ENCODE measurements at regions not wholly inside any gene's neighbourhood (a gene's known extent, or its start where the extent isn't known, plus 50 kb on each side); places are given as distances from the start of the nearest gene placed in this dataset.

GRCh38 chr6:1247056-1247455 is 64.8 kb upstream of the FOXQ1 start:
- no peaks in the 10 kb centered on the region for H3K9me3 Mint-ChIP-seq (ENCODE audit: low read depth, unreplicated experiment)
- no TSS peak for BruUV-seq (replicated peaks)
- intact Hi-C loops (cut with micrococcal nuclease; ENCODE audit: unreplicated experiment), result no loop called here
- DNase-seq, result no peak
- H3K36me3 Mint-ChIP-seq (ENCODE audit: insufficient read depth, unreplicated experiment), result peaks cover 7% of the 10 kb centered on the region
- peaks cover 17% of the 10 kb centered on the region for H3K4me1 Mint-ChIP-seq (ENCODE audit: low read depth, unreplicated experiment)
- no peaks in the 10 kb centered on the region for H3K27me3 Mint-ChIP-seq (ENCODE audit: unreplicated experiment)
- TF ChIP-seq, protein P1, sequence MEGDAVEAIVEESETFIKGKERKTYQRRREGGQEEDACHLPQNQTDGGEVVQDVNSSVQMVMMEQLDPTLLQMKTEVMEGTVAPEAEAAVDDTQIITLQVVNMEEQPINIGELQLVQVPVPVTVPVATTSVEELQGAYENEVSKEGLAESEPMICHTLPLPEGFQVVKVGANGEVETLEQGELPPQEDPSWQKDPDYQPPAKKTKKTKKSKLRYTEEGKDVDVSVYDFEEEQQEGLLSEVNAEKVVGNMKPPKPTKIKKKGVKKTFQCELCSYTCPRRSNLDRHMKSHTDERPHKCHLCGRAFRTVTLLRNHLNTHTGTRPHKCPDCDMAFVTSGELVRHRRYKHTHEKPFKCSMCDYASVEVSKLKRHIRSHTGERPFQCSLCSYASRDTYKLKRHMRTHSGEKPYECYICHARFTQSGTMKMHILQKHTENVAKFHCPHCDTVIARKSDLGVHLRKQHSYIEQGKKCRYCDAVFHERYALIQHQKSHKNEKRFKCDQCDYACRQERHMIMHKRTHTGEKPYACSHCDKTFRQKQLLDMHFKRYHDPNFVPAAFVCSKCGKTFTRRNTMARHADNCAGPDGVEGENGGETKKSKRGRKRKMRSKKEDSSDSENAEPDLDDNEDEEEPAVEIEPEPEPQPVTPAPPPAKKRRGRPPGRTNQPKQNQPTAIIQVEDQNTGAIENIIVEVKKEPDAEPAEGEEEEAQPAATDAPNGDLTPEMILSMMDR (IDR thresholded peaks at IDR 0.05; ENCODE audit: unreplicated experiment), result no peak
- CTCF ChIA-PET, result no interaction called here
- H3K27ac Mint-ChIP-seq (ENCODE audit: unreplicated experiment), result no peak overlapping the region
- H3K4me3 Mint-ChIP-seq (ENCODE audit: low read depth, unreplicated experiment), result no peak overlapping the region

DNA sequence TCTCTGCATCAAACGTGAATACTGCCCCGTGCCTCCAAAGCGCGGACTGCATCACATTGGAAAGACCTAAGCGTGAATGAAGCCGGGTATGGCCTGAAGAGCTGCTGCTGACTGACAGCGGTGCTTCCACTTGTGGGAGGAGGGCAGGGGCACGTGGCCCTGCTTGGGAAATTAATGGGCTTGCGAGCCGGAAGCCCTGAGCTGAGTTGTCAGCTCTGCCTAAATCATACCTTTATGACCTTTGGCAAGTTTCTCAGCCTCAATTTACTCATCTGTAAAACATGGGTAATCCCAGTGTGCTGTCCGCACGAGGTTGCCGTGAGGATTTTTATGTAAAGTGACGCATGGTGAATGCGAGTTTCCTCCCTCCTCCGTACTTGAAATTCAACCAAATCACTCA is 67.0 kb upstream of the FOXQ1 start:
- Mint-ChIP-seq H3K9me3 (ENCODE audit: low read depth, unreplicated experiment) (no peaks in the 10 kb centered on the region), H3K27me3 (ENCODE audit: unreplicated experiment) (no peaks in the 10 kb centered on the region), H3K4me3 (ENCODE audit: low read depth, unreplicated experiment) (no peak overlapping the region), H3K27ac (ENCODE audit: unreplicated experiment) (no peak overlapping the region), H3K36me3 (ENCODE audit: insufficient read depth, unreplicated experiment) (no peaks in the 10 kb centered on the region), H3K4me1 (ENCODE audit: low read depth, unreplicated experiment) (peaks cover 1% of the 10 kb centered on the region)
- BruUV-seq (replicated peaks), result no TSS peak
- TF ChIP-seq, protein P1 (IDR thresholded peaks at IDR 0.05; ENCODE audit: unreplicated experiment), result no peak
- no peak for DNase-seq
- CTCF ChIA-PET, result no interaction called here
- intact Hi-C loops (cut with micrococcal nuclease; ENCODE audit: unreplicated experiment), result no loop called here

- BruUV-seq (replicated peaks), result no TSS peak
- CTCF ChIA-PET, result no interaction called here
- TF ChIP-seq, protein P1 (IDR thresholded peaks at IDR 0.05; ENCODE audit: unreplicated experiment), result no peak
Measured at GRCh38 chr6:1244278-1244677, 67.6 kb upstream of the FOXQ1 start.

DNA sequence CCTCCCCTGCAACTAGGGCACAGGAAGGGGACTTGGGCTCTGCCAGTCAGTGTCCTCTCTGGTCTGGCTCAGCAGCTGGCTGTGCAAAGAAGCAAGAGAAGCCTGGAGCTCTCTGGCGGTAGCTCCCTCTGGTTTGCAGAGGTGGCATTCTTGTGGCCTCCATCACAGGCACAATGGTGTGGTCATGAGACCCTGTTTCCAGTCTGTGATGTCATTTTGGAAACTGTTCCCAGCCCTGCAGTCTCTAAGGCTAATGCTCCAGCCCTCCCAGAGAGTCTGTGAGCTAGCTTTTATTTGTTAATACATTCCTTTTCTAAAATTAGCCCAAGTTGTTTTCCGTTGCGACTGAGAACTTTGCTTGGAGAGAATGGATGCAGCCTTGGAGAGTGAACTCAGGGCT is 69.5 kb upstream of the FOXQ1 start:
- TF ChIP-seq, protein P1 (IDR thresholded peaks at IDR 0.05; ENCODE audit: unreplicated experiment), result no peak
- H3K9me3 Mint-ChIP-seq (ENCODE audit: low read depth, unreplicated experiment), result no peaks in the 10 kb centered on the region
- no peak overlapping the region for H3K4me3 Mint-ChIP-seq (ENCODE audit: low read depth, unreplicated experiment)
- H3K27ac Mint-ChIP-seq (ENCODE audit: unreplicated experiment), result no peak overlapping the region
- BruUV-seq (replicated peaks), result no TSS peak
- no peaks in the 10 kb centered on the region for H3K27me3 Mint-ChIP-seq (ENCODE audit: unreplicated experiment)
- intact Hi-C loops (cut with micrococcal nuclease; ENCODE audit: unreplicated experiment), result no loop called here
- DNase-seq, result no peak
- H3K36me3 Mint-ChIP-seq (ENCODE audit: insufficient read depth, unreplicated experiment), result no peaks in the 10 kb centered on the region
- CTCF ChIA-PET, result no interaction called here
- no peaks in the 10 kb centered on the region for H3K4me1 Mint-ChIP-seq (ENCODE audit: low read depth, unreplicated experiment)

More at GRCh38 chr6:1244278-1244677, 67.6 kb upstream of the FOXQ1 start:
- DNase-seq, result no peak
- H3K4me1 Mint-ChIP-seq (ENCODE audit: low read depth, unreplicated experiment), result no peaks in the 10 kb centered on the region
- H3K4me3 Mint-ChIP-seq (ENCODE audit: low read depth, unreplicated experiment), result no peak overlapping the region
- H3K36me3 Mint-ChIP-seq (ENCODE audit: insufficient read depth, unreplicated experiment), result no peaks in the 10 kb centered on the region
- intact Hi-C loops (cut with micrococcal nuclease; ENCODE audit: unreplicated experiment), result no loop called here
- H3K27ac Mint-ChIP-seq (ENCODE audit: unreplicated experiment), result no peak overlapping the region
- H3K9me3 Mint-ChIP-seq (ENCODE audit: low read depth, unreplicated experiment), result no peaks in the 10 kb centered on the region
- H3K27me3 Mint-ChIP-seq (ENCODE audit: unreplicated experiment), result no peaks in the 10 kb centered on the region

DNA sequence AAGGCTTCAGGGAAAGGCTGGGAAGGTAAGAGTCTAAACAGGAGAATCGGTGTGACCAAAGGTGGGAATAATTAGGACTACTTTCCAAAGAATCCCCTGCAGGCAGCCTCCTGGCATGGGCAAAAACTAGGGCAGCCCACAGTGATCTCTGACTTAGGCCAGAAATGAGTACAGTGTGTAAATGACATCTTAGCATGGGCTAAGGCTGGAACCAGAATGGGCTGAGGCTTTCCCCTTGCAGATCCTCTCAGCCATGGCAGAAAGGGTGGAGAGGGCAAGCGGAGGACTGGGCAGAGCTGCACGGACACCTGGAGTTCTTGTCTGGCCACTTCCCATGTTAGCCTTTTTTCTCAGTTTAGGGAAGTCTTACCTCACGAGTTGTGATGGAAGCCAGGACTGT is 69.9 kb upstream of the FOXQ1 start:
- CTCF ChIA-PET, result no interaction called here
- intact Hi-C loops (cut with micrococcal nuclease; ENCODE audit: unreplicated experiment), result no loop called here
- BruUV-seq (replicated peaks), result no TSS peak

More for the DNA sequence above, 69.9 kb upstream of the FOXQ1 start:
- DNase-seq, result no peak
- Mint-ChIP-seq H3K9me3 (ENCODE audit: low read depth, unreplicated experiment) (no peaks in the 10 kb centered on the region), H3K27me3 (ENCODE audit: unreplicated experiment) (no peaks in the 10 kb centered on the region), H3K4me1 (ENCODE audit: low read depth, unreplicated experiment) (no peaks in the 10 kb centered on the region), H3K4me3 (ENCODE audit: low read depth, unreplicated experiment) (no peak overlapping the region), H3K27ac (ENCODE audit: unreplicated experiment) (no peak overlapping the region), H3K36me3 (ENCODE audit: insufficient read depth, unreplicated experiment) (no peaks in the 10 kb centered on the region)
- TF ChIP-seq, protein P1 (IDR thresholded peaks at IDR 0.05; ENCODE audit: unreplicated experiment), result no peak
